ENCODE measurements at regions not wholly inside any gene's neighbourhood (a gene's known extent, or its start where the extent isn't known, plus 50 kb on each side); places are given as distances from the start of the nearest gene placed in this dataset.
"Not testable (repeated sequence)": the region's sequence is repeated elsewhere in the genome, so short reads cannot be mapped to it uniquely, and the experiment has no call there.

DNA sequence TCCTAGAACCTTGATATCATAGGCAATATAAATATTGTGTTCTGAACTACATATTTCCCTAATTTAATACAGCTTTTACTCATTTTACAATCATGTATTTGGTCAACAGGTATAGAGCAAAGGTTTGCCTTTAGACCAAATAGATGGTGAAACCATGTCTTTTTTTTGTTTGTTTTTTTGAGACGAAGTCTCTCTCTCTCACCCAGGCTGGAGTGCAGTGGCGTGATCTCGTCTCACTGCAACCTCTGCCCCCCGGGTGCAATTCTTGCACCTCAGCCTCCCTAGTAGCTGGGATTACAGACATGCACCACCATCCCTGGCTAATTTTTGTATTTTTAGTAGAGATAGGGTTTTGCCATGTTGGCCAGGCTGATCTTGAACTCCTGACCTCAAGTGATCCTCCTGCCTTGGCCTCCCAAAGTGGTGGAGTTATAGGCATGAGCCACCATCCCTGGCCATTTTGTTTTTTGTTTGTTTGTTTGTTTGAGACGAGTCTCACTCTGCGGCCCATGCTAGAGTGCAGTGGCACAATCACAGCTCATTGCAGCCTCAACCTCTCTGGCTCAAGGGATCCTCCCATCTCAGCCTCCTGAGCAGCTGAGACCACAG is 243.7 kb upstream of the FOXN3 start:
- not testable (repeated sequence) for DNase-seq (ENCODE audit: low read depth)

GRCh38 chr14:89660166-89660565 is 243.1 kb upstream of the FOXN3 start:
- DNase-seq (ENCODE audit: low read depth): no peak

GRCh38 chr14:89658977-89659670 is 242.1 kb upstream of the FOXN3 start:
- no peak for DNase-seq (ENCODE audit: low read depth)

GRCh38 chr14:89657014-89657413 is 240.0 kb upstream of the FOXN3 start:
- DNase-seq (ENCODE audit: low read depth): no peak

DNA sequence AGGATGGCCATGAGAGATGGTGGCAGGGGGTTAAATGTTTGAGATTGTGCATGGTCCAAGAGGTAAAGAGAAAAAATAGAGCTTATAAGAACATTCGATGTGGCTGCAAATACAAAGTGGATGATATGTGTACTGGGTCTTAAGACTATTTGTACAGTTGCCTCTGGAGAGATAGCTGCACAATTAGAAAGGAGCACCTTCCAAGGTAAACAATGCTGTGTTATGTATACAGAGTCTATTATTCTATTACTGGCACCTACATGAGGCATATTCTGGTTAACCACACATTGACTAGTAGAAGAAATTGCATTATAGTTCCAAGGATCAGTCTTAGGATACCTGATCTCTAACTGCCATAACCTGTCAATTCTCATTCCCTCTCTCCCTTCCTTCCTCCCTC is 238.0 kb upstream of the FOXN3 start:
- no peak for DNase-seq (ENCODE audit: low read depth)

GRCh38 chr14:89652352-89652751 is 235.3 kb upstream of the FOXN3 start:
- no peak for DNase-seq (ENCODE audit: low read depth)

DNA sequence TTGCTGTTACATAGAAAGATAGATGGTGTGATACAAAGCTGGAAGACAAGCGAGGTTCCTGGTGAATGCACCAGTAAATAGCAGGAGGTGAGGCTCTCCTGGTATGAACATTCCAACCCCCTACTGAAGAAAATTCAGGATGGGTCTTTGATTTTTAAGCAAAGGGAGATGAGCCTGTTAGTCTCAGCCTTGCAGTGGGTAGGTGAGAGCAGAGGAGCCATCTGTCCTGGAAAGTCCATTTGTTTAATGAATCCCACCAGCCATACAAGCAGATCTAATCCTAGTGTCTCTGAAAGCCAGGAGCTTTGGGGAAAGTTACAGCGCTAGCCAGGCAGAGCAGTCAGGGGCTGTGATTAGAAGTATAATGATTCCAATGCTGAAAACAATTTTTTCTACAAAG is 234.8 kb upstream of the FOXN3 start:
- DNase-seq (ENCODE audit: low read depth): no peak

DNA sequence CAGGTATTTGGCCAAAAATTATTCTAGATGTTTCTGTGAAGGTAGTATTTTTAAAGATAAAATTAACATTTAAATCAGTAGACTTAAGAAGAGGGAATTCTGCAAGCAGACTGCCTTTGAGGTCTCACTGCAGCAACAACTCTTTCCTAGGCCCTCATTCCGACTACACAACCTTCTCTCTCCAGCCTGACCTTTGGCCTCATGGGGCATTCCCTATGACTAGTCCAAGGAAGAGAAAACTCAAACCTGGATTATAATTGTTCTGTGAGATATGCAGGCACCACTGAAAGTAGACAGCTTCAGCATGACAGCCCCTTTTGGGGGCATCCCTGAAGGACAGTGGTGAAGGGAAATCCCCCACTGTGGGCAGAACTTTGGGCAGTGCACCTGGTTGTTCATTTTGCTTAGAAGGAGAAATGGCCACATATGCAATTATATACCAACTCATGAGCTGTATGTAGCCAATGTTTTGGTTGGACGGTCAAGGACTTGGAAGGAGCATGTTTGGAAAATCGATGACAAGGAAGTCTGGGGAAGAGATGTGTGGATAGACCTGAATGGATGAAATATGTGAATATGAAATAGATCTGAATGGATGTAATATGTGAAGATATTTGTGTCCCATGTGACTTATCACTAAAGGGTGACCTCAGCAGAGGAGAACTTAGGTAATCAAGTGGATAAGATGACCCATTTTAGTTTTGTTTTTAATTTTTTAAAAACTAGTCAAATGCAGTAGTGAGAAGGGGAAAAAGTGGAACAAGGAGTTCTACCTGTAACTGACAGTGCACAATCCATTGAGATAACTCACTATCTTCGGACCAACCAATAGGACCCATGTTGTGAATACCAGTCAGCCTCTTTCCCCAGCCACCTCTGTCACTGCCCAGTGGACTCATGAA is 233.3 kb upstream of the FOXN3 start:
- DNase-seq (ENCODE audit: low read depth): no peak

GRCh38 chr14:89649451-89650075 is 232.5 kb upstream of the FOXN3 start:
- no peak for DNase-seq (ENCODE audit: low read depth)

GRCh38 chr14:89648924-89649323 is 231.9 kb upstream of the FOXN3 start:
- no peak for DNase-seq (ENCODE audit: low read depth)

GRCh38 chr14:89648510-89648909 is 231.5 kb upstream of the FOXN3 start:
- no peak for DNase-seq (ENCODE audit: low read depth)

DNA sequence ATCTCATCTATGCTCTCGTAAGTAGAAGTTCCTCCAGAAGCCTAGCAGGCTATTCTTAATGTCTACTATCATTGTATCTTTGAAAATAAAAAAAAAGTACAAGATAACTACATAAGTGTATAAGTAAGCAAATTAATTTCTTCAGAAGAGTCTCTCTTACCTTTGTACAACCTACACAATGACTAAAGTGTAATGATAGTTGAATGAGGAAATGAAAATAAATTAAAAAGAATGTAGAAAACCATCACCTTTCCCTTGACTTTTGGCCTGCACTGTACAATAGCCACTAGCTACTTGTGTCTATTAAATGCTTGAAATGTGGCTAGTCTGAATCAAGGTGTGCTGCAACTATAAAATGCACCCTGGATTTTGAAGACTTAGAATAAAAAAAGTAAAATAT is 229.9 kb upstream of the FOXN3 start:
- no peak for DNase-seq (ENCODE audit: low read depth)

DNA sequence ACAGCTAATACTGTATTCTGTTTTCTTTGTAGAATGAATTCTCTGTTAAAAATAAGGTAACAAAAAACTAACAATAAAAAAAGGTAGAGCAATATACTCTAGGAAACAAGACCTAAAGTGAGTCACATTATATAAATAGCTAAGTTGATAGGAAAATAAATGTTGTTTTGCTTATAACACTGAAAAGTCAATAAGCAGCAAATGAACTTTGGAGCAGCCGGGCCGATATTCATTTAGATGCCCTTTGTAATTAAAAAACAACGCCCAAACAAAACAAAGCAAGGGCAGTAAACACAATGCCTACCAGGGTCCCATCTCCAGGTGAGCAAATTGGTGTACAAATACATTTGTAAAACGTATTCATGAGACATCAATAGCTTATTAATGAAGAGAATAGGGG is 227.6 kb upstream of the FOXN3 start:
- no peak for DNase-seq (ENCODE audit: low read depth)

GRCh38 chr14:89641495-89642175 is 224.6 kb upstream of the FOXN3 start:
- no peak for DNase-seq (ENCODE audit: low read depth)

DNA sequence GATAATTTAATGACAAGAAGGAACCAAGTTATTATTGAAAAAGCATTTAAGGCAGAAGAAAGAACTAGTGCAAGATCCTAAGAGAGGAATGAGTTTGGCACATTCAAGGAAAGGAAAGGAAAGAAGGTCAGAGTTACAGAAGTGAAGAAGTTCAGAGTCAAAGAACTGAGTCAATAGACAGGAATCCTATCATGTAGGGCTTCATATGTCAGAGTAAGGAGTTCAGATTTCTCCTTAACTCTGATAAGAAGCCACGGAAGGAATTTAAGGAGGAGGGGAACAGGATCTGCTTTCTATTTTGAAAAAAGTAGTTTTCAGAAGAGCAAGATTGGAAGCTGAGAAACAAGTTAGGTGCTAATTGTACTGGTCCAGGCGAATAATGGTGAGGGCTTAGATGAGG is 223.1 kb upstream of the FOXN3 start:
- no peak for DNase-seq (ENCODE audit: low read depth)

- DNase-seq (ENCODE audit: low read depth): no peak
Measured at GRCh38 chr14:89639687-89640086, 222.7 kb upstream of the FOXN3 start.

- no peak for DNase-seq (ENCODE audit: low read depth)
Measured at GRCh38 chr14:89638891-89639290, 221.9 kb upstream of the FOXN3 start.

DNA sequence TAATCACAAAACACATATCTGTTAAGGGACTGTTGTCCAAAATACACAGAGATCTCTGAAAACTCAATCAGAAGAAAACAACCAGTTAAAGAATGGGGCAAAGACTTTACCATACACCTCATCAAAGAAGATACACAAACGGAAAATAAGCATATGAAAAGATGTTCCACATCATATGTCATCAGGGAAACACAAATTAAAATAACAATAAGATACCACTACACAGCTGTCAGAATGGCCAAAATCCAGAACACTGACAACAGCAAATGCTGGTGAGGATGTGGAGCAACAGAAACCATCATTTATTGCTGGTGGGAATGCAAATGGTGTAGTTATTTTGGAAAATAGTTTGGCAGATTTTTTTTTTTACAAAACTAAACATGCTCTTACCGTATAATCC is 220.5 kb upstream of the FOXN3 start:
- DNase-seq (ENCODE audit: low read depth): no peak

- DNase-seq (ENCODE audit: low read depth): no peak
Measured at GRCh38 chr14:89635615-89636014, 218.6 kb upstream of the FOXN3 start.

GRCh38 chr14:89634037-89634436 is 217.0 kb upstream of the FOXN3 start:
- no peak for DNase-seq (ENCODE audit: low read depth)

GRCh38 chr14:89630101-89630829 is 213.2 kb upstream of the FOXN3 start:
- no peak for DNase-seq (ENCODE audit: low read depth)
